Activated naive CD4-positive, alpha-beta T cell treated with anti-CD3 and anti-CD28 coated beads, Interleukin-2, amount 10 ng/mL, durations not matched to agents 7 days and 5 days (primary cell): ENCODE measurements at regions not wholly inside any gene's neighbourhood (a gene's known extent, or its start where the extent isn't known, plus 50 kb on each side); places are given as distances from the start of the nearest gene placed in this dataset.
A peak's percentile ranks its signal among the peaks of the same experiment; 100 is the strongest.

Experiments
- CTCF ChIA-PET: fragments of 350-600 bp; sonication (Branson Sonifier 250); formaldehyde crosslinking; loops from one replicate; lab custom pipeline; 2021; ENCODE audit warnings: antibody characterized with exemption; lab: Charles Lee
- DNase-seq: peaks from one replicate; pipeline ENCODE4 v3.0.0-alpha.2; 2020
- H3K27ac Mint-ChIP-seq: one replicate; pipeline ENCODE4 v1.8.0; 2021; ENCODE audit warnings: mild to moderate bottlenecking, moderate library complexity, mixed read lengths
- H3K27me3 Mint-ChIP-seq: one replicate; pipeline ENCODE4 v1.8.0; 2021; ENCODE audit warnings: mild to moderate bottlenecking, mixed read lengths
- H3K36me3 Mint-ChIP-seq: one replicate; pipeline ENCODE4 v1.8.0; 2021; ENCODE audit warnings: mixed read lengths
- H3K4me1 Mint-ChIP-seq: one replicate; pipeline ENCODE4 v1.8.0; 2021; ENCODE audit warnings: mixed read lengths
- H3K4me3 Mint-ChIP-seq: one replicate; pipeline ENCODE4 v1.8.0; 2021; ENCODE audit warnings: mild to moderate bottlenecking, moderate library complexity, mixed read lengths
- H3K9me3 Mint-ChIP-seq: one replicate; pipeline ENCODE4 v1.8.0; 2021; ENCODE audit warnings: mixed read lengths

DNA sequence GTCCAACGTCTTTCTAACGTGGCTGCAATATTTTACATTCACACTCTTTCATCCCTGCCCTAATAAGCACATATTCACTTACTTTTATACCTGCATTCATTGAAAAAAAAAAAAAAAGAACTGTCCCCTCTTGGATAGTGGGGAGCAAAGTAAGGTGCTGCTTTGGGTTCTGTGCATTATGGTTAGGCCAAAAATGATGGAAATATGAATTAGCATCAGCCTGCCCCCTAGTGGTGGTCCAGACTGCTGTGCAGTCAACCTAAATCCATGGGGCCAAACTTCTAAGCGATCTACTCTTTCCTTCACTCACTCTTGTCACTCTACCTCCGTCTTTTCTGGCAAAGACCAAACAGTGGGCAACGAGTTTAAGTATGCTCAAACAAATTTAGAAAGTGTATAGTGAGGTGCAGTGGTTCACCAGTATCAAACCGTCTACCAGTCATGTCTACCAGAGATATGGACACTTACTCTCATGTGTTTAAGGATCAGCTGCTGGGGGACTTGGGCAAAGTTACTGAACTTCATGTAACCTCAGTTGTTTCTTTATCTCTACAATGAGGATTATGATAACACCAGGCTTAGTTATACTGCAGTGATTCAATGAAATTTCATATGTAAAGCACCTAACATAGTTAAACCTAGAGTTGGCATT, 61.5 kb upstream of the GRM7 start:
- Mint-ChIP-seq H3K36me3 (no peaks in the 10 kb centered on the region), H3K4me1 (no peaks in the 10 kb centered on the region), H3K27ac (no peak overlapping the region), H3K27me3 (no peaks in the 10 kb centered on the region), H3K4me3 (no peak overlapping the region), H3K9me3 (no peaks in the 10 kb centered on the region)
- peak; percentile 51 for DNase-seq
- CTCF ChIA-PET = interaction anchor here (1.3 kb wide), 1 partner anchor 1374 kb away, joined by 4 read pairs; no protein-coding TSS in a partner anchor

DNA sequence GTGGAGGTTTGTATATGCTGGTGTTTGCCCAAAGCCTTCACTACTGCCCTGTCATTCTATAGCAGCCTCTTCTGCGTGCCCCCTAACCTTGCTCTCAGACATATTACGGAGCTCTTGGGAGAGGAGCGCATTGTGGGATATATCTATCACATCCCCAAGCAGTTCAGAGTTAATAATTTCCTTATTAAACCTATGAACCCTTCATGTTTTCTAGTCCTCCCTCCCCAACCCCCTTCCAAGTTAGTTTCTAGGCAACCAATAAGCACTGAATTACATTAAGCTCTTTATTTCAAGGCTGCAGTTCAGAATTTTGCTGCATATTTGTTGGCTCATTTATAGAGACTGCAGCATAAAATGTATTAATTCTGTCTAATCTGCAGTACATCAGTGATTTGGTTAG, 57.3 kb upstream of the GRM7 start:
- Mint-ChIP-seq H3K27ac (no peak overlapping the region), H3K4me3 (no peak overlapping the region), H3K27me3 (no peaks in the 10 kb centered on the region), H3K4me1 (no peaks in the 10 kb centered on the region), H3K36me3 (no peaks in the 10 kb centered on the region), H3K9me3 (no peaks in the 10 kb centered on the region)
- DNase-seq = no peak
- CTCF ChIA-PET = no interaction called here

DNA sequence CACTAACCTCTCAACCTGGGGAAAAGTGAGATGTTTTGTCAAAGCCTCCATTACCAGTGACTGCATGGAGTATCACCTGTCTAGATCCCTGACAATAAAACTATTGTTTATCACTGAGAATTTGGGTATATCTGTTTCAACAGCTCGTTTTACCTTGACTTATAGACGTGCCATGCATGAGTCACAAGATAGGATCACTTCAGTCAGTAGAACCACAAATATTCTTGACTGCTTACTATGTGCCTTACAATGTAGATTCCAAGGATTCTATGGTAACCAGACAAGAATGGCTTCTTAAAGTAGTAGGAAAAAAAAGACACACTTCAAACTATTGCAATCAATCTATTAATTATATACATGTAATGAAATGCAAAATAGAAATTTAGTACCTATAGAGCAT, 55.7 kb upstream of the GRM7 start:
- no peak for DNase-seq
- CTCF ChIA-PET = no interaction called here
- Mint-ChIP-seq H3K27ac (no peak overlapping the region), H3K4me3 (no peak overlapping the region), H3K27me3 (no peaks in the 10 kb centered on the region), H3K4me1 (no peaks in the 10 kb centered on the region), H3K36me3 (no peaks in the 10 kb centered on the region), H3K9me3 (no peaks in the 10 kb centered on the region)

DNA sequence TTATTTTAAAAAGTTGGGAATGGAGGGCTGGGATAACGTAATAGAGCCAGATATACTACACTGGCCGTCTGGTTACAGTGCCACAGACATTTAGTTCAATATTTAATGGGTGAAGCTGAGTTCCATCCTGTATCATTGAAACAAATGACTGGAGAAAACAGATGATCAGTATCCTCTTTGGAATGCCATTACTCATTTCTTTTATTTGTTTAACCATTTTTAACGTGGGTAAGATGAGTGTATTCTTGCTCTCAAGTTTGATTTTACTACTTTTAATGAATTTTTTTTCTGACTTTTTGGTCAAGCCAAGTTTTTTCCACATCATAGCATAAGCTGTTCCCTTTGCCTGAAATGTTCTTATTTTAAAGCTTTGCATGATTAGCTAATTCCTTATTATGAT, 53.9 kb upstream of the GRM7 start:
- H3K9me3 Mint-ChIP-seq = peaks cover 3% of the 10 kb centered on the region

DNA sequence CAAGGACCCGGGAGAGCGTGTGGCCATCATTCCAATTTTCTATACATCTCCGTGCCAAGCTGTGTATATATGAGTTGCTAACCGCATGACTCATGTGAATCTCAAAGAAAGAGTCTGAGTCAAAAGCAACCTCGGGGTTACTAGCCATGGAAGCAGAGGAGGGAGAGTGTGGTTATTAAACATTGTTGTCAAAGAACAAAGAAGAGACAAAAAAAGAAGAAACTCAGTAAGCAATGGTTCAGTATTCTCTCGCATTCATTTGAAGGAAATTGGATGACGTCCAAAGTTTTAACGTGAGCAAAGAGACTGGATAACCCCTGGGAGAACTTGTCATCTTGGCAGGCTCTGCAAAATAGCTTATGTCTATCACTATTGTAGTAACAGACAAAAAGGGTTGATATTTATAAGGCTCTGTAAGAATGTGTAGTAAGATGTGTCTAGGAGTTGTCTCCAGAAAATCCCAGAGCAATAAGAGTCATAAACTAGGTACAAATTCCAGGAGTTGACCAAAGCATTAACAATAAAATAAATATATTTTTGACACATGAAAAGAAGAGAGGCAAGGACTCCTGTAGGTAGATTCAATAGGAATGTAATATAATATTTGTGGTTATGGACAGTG, 52.8 kb upstream of the GRM7 start:
- CTCF ChIA-PET = no interaction called here
- no peak overlapping the region for H3K27ac Mint-ChIP-seq
- H3K36me3 Mint-ChIP-seq = no peaks in the 10 kb centered on the region

More for the DNA sequence above, 53.9 kb upstream of the GRM7 start:
- no peaks in the 10 kb centered on the region for H3K27me3 Mint-ChIP-seq
- H3K36me3 Mint-ChIP-seq = no peaks in the 10 kb centered on the region
- no peak for DNase-seq
- CTCF ChIA-PET = no interaction called here
- H3K4me3 Mint-ChIP-seq = no peak overlapping the region
- no peaks in the 10 kb centered on the region for H3K4me1 Mint-ChIP-seq
- H3K27ac Mint-ChIP-seq = no peak overlapping the region

DNA sequence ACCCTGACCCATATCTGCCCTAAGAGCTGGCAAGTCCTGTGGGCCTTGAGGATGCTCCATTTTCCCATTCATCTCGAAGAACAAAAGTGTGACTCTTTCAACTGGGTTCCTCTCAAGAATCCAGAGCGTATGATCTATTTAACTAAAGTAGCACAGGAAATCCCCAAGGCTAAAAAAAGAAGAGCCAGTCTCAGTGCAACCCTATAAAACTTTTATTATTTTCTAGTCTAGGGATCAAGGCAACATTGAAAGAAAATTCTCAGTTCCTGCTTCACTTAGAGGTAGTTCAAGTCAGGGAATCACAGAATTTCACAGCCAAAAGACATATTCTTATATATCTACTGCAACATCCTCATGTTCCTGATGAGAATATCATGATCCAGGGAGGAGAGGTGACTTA, 51.6 kb upstream of the GRM7 start:
- no peak for DNase-seq
- Mint-ChIP-seq H3K9me3 (peaks cover 3% of the 10 kb centered on the region), H3K4me1 (no peaks in the 10 kb centered on the region), H3K4me3 (no peak overlapping the region), H3K36me3 (no peaks in the 10 kb centered on the region), H3K27me3 (no peaks in the 10 kb centered on the region), H3K27ac (no peak overlapping the region)
- CTCF ChIA-PET = no interaction called here

More for the DNA sequence above, 52.8 kb upstream of the GRM7 start:
- no peaks in the 10 kb centered on the region for H3K4me1 Mint-ChIP-seq
- DNase-seq = no peak
- H3K27me3 Mint-ChIP-seq = no peaks in the 10 kb centered on the region
- peaks cover 3% of the 10 kb centered on the region for H3K9me3 Mint-ChIP-seq
- H3K4me3 Mint-ChIP-seq = no peak overlapping the region
